ENCODE measurements at regions not wholly inside any gene's neighbourhood (a gene's known extent, or its start where the extent isn't known, plus 50 kb on each side); places are given as distances from the start of the nearest gene placed in this dataset.

DNA sequence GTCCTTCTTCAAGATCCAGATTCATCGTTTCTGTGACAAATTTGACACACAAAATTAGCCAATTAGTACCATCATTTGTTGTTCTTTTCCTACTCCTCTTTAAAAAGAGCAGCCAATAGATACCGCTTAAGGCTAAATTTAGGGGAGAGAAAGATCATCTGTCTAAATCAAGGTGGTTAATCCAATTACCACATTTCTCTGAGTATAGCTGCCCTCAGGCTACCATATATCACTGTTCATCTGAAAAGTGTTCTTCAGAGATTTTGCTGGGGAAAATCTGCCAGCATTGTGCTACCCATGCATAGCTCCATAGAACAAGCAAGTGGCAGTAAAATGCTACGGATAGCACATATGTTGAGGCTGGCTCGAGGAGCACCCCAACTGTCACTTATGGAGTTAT lies 110.3 kb upstream of the ESRRG start:
- Mint-ChIP-seq H3K9me3 (peaks cover 8% of the 10 kb centered on the region), H3K27ac (no peak overlapping the region), H3K4me3 (no peak overlapping the region), H3K27me3 (no peaks in the 10 kb centered on the region), H3K36me3 (ENCODE audit: low read depth) (no peaks in the 10 kb centered on the region), H3K4me1 (ENCODE audit: low read depth) (no peaks in the 10 kb centered on the region)
- CTCF ChIA-PET = no interaction called here
- TF ChIP-seq, protein P1, sequence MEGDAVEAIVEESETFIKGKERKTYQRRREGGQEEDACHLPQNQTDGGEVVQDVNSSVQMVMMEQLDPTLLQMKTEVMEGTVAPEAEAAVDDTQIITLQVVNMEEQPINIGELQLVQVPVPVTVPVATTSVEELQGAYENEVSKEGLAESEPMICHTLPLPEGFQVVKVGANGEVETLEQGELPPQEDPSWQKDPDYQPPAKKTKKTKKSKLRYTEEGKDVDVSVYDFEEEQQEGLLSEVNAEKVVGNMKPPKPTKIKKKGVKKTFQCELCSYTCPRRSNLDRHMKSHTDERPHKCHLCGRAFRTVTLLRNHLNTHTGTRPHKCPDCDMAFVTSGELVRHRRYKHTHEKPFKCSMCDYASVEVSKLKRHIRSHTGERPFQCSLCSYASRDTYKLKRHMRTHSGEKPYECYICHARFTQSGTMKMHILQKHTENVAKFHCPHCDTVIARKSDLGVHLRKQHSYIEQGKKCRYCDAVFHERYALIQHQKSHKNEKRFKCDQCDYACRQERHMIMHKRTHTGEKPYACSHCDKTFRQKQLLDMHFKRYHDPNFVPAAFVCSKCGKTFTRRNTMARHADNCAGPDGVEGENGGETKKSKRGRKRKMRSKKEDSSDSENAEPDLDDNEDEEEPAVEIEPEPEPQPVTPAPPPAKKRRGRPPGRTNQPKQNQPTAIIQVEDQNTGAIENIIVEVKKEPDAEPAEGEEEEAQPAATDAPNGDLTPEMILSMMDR (IDR thresholded peaks at IDR 0.05) = no peak
- POLR2A ChIA-PET = no interaction called here
- intact Hi-C loops (cut with micrococcal nuclease) = no loop called here
- DNase-seq (no peak), ATAC-seq (no peak)

DNA sequence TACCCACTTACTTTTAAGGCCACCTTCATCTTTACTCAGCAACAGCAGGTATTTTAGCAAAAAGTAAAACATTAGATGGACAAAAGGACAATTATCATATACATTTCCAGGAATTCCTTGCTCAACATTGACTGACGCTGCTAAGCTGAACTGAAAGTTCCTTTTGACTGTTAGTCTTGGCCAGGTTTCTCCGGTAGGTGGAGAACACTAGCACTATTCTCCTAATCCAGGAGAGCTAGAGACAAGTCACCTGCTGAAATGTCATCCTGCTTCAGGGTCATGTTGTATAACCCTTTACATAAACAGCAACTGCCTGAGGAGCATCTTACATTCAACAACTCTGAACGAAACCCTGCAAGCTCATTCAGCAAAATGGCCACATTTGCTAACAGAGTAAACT lies 109.0 kb upstream of the ESRRG start:
- Mint-ChIP-seq H3K36me3 (ENCODE audit: low read depth) (no peaks in the 10 kb centered on the region), H3K27ac (no peak overlapping the region), H3K4me3 (no peak overlapping the region), H3K9me3 (peaks cover 6% of the 10 kb centered on the region), H3K27me3 (no peaks in the 10 kb centered on the region), H3K4me1 (ENCODE audit: low read depth) (no peaks in the 10 kb centered on the region)
- ATAC-seq = no peak
- TF ChIP-seq, protein P1 (IDR thresholded peaks at IDR 0.05) = no peak
- ChIA-PET POLR2A (no interaction called here), CTCF (interaction anchor here (1.0 kb wide), 1 partner anchor 10 kb away, joined by 3 read pairs; no protein-coding TSS in a partner anchor)
- intact Hi-C loops (cut with micrococcal nuclease) = no loop called here
- no peak for DNase-seq

DNA sequence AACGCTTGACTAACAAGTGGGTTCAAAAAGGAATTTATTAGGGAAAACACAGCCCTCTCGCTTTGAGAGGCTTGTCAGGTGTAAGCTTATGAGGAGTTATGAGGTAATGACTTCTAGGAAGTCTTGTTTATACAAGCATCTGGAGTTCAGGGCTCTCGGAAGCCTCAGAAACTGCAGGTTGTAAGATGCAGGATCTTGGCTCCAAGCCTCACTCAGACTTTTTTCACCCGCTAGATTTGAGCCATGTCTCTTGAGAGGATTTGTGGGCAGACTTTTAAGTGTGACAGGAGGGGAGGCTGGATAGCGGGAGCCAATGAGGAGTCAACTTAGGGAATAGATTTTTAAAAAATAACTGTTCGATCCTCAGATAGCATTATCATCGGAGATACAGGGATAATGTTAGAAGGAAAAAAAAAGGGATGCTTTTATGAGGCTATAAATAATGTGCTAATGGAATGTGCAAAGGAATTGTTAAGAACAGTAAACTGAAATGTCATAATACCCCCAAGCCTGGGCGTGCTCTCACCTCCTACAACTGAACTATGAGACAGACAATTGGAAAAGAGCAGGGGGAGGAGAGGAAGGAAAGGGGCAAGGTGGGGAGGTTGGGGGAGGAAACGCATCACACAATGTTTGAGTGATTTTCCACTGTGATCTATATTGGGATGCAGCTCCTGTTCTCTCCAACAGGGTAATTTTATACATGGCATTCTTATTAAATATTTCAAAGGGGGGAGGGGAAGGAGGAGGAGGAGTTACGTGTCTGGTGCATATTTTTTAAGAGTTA lies 107.4 kb upstream of the ESRRG start:
- Mint-ChIP-seq H3K27me3 (no peaks in the 10 kb centered on the region), H3K36me3 (ENCODE audit: low read depth) (no peaks in the 10 kb centered on the region), H3K4me3 (no peak overlapping the region), H3K4me1 (ENCODE audit: low read depth) (no peaks in the 10 kb centered on the region), H3K9me3 (peaks cover 2% of the 10 kb centered on the region), H3K27ac (no peak overlapping the region)
- ATAC-seq = no peak
- intact Hi-C loops (cut with micrococcal nuclease) = no loop called here
- DNase-seq = no peak
- TF ChIP-seq, protein P1 (IDR thresholded peaks at IDR 0.05) = no peak
- POLR2A ChIA-PET = no interaction called here
- CTCF ChIA-PET = no interaction called here

DNA sequence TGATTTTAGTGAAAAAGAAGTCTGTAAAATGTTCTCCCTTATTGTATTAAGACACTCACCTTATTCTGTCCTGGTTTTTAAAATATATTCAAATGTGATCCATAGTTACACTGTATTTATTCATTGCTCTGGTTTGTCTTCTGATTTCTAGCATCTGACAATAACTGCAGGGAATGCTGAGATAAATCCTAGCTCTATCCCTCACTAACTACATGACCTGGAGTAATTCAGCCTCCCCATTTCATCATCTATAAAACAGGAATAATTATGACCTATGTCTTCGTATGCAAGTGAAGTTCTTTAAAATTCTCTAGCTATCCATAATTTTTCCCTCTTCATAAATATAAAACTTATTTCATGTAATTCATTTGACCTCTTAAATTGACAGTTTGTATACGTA lies 104.0 kb upstream of the ESRRG start:
- no peaks in the 10 kb centered on the region for H3K27me3 Mint-ChIP-seq
- intact Hi-C loops (cut with micrococcal nuclease) = no loop called here
- ATAC-seq = no peak

DNA sequence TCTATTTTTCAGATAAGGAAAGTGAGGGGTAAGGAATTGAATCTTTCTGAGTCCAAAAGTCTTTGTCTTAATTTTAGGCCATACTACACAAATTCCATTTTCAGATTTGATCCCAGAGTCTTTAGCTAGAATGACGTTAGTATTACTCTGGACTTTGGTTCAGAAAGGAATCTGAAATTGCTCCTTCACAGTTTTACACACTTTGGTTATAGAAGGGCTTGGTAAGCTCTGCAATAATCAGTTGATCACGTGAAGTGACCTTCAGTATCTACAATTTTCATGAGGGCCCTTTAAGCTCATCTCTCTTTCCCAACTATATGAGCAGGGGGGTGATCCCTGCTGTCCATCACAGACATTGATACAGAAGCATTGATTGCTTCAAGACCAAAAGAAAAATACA lies 103.4 kb upstream of the ESRRG start:
- intact Hi-C loops (cut with micrococcal nuclease) = no loop called here
- H3K9me3 Mint-ChIP-seq = peaks cover 2% of the 10 kb centered on the region
- no peaks in the 10 kb centered on the region for H3K36me3 Mint-ChIP-seq (ENCODE audit: low read depth)
- no peaks in the 10 kb centered on the region for H3K27me3 Mint-ChIP-seq
- no peak for DNase-seq
- POLR2A ChIA-PET = no interaction called here
- H3K4me3 Mint-ChIP-seq = no peak overlapping the region
- CTCF ChIA-PET = no interaction called here
- no peaks in the 10 kb centered on the region for H3K4me1 Mint-ChIP-seq (ENCODE audit: low read depth)
- ATAC-seq = no peak
- TF ChIP-seq, protein P1 (IDR thresholded peaks at IDR 0.05) = no peak
- no peak overlapping the region for H3K27ac Mint-ChIP-seq

More for the DNA sequence above, 104.0 kb upstream of the ESRRG start:
- TF ChIP-seq, protein P1 (IDR thresholded peaks at IDR 0.05) = no peak
- Mint-ChIP-seq H3K9me3 (peaks cover 2% of the 10 kb centered on the region), H3K4me1 (ENCODE audit: low read depth) (no peaks in the 10 kb centered on the region), H3K4me3 (no peak overlapping the region), H3K36me3 (ENCODE audit: low read depth) (no peaks in the 10 kb centered on the region), H3K27ac (no peak overlapping the region)
- POLR2A ChIA-PET = no interaction called here
- CTCF ChIA-PET = no interaction called here
- DNase-seq = no peak
